GM12878 (cell line): ENCODE measurements at regions not wholly inside any gene's neighbourhood (a gene's known extent, or its start where the extent isn't known, plus 50 kb on each side); places are given as distances from the start of the nearest gene placed in this dataset.

Source experiments
- CTCF ChIP-seq, 3 experiments: IDR thresholded peaks in 2 of 3; conservative IDR thresholded peaks in 1 of 3; 2 replicates each; pipeline ENCODE4 v1.5.1; 2011; ENCODE audit warnings: low read depth in 3 of 3, low read length in 3 of 3, mild to moderate bottlenecking in 3 of 3, control low read depth in 2 of 3, moderate library complexity in 2 of 3, inconsistent platforms in 1 of 3, mixed read lengths in 1 of 3; ENCODE audit not compliant: control insufficient read depth in 2 of 3, insufficient read depth in 1 of 3; ENCODE audit errors: extremely low read depth in 1 of 3
- EGR1 ChIP-seq, 2 experiments: IDR thresholded peaks; 1 replicate in 1 of 2; 2 replicates in 1 of 2; pipeline ENCODE4 v1.6.1; 2011 to 2012; ENCODE audit warnings: low read depth in 2 of 2, low read length in 2 of 2, borderline replicate concordance in 1 of 2, mild to moderate bottlenecking in 1 of 2, moderate library complexity in 1 of 2
- EZH2 ChIP-seq: IDR thresholded peaks from 2 replicates; pipeline ENCODE4 v1.6.1; 2012; ENCODE audit warnings: low read depth, mild to moderate bottlenecking, control low read depth, inconsistent platforms, low read length, borderline replicate concordance; ENCODE audit not compliant: control insufficient read depth
- FOXK2 ChIP-seq: fragments of 450-650 bp; IDR thresholded peaks from 2 replicates; pipeline ENCODE4 v1.6.1; 2017; ENCODE audit warnings: mild to moderate bottlenecking, moderate library complexity
- GABPA ChIP-seq: IDR thresholded peaks from 2 replicates; pipeline ENCODE4 v1.6.1; 2014; ENCODE audit warnings: antibody characterized with exemption, low read depth, mild to moderate bottlenecking, inconsistent platforms
- HCFC1 ChIP-seq: fragments of 150-350 bp; IDR thresholded peaks from 2 replicates; pipeline ENCODE4 v1.6.1; 2014; ENCODE audit warnings: low read length
- HDAC2 ChIP-seq: fragments of 200-600 bp; sonication (generic); IDR thresholded peaks from 2 replicates; pipeline ENCODE4 v1.6.1; 2017
- NFIC ChIP-seq: IDR thresholded peaks from 2 replicates; pipeline ENCODE4 v1.6.1; 2012; ENCODE audit warnings: low read depth, mild to moderate bottlenecking, inconsistent platforms, low read length, moderate library complexity
- NFYB ChIP-seq: IDR thresholded peaks from 2 replicates; pipeline ENCODE4 v1.6.1; 2011; ENCODE audit warnings: low read depth, mild to moderate bottlenecking, low read length, improper control_type of control experiment, moderate library complexity; ENCODE audit not compliant: insufficient read depth
- POLR2AphosphoS5 ChIP-seq: IDR thresholded peaks from 2 replicates; pipeline ENCODE4 v1.6.1; 2011; ENCODE audit warnings: mild to moderate bottlenecking, low read length, inconsistent platforms
- PRDM15 ChIP-seq: fragments of 450-650 bp; formaldehyde crosslinking; IDR thresholded peaks from 2 replicates; pipeline ENCODE4 v1.4.0; 2020; ENCODE audit warnings: mild to moderate bottlenecking, moderate library complexity
- SMC3 ChIP-seq: IDR thresholded peaks from 2 replicates; pipeline ENCODE4 v1.6.1; 2011; ENCODE audit warnings: low read length, improper control_type of control experiment, borderline replicate concordance
- WRNIP1 ChIP-seq: IDR thresholded peaks from 2 replicates; pipeline ENCODE4 v1.6.1; 2011; ENCODE audit warnings: low read depth, low read length, improper control_type of control experiment, borderline replicate concordance

- no peak for TF ChIP-seq SMC3
- TF ChIP-seq HDAC2 = no peak
- no peak for TF ChIP-seq CTCF (IDR thresholded peaks at IDR 0.05 in 2 of 3, conservative IDR thresholded peaks at IDR 0.05 in 1 of 3; ENCODE audit: control insufficient read depth in 2 of 3, extremely low read depth in 1 of 3, insufficient read depth in 1 of 3, low read depth in 3 of 3, low read length in 3 of 3)
- no peak for TF ChIP-seq EZH2
- no peak for TF ChIP-seq GABPA
- no peak for TF ChIP-seq HCFC1
- no peak for TF ChIP-seq NFYB
- TF ChIP-seq FOXK2 = no peak
- no peak for TF ChIP-seq POLR2AphosphoS5
- TF ChIP-seq EGR1 (IDR thresholded peaks at IDR 0.05; ENCODE audit: borderline replicate concordance in 1 of 2, low read depth in 2 of 2, low read length in 2 of 2) = no peak
- TF ChIP-seq WRNIP1 = no peak
- no peak for TF ChIP-seq PRDM15 (CRISPR knock-in tag)
- TF ChIP-seq NFIC = no peak
These were observed 824.8 kb downstream of the METTL15 start for GRCh38 chr11:28932940-28933339.
